ENCODE measurements at regions not wholly inside any gene's neighbourhood (a gene's known extent, or its start where the extent isn't known, plus 50 kb on each side); places are given as distances from the start of the nearest gene placed in this dataset.

- Histone ChIP-seq H3K36me3 (ENCODE audit: insufficient read depth, low read length) (no peaks in the 10 kb centered on the region), H3K4me3 (ENCODE audit: low read length) (no peak overlapping the region), H3K9me3 (ENCODE audit: low read length) (no peaks in the 10 kb centered on the region), H3K27me3 (ENCODE audit: insufficient read depth, low read length, poor library complexity, severe bottlenecking) (no peaks in the 10 kb centered on the region), H3K27ac (ENCODE audit: low read depth, low read length) (no peak overlapping the region), H3K4me1 (ENCODE audit: insufficient read depth, low read length) (no peaks in the 10 kb centered on the region)
- ChIA-PET CTCF (interaction anchor here (1.0 kb wide), 1 partner anchor 20 kb away, joined by 3 read pairs; no protein-coding TSS in a partner anchor), POLR2A (no interaction called here)
- H3K9me3 Mint-ChIP-seq, result no peaks in the 10 kb centered on the region
- no peak for DNase-seq
- H3K4me3 Mint-ChIP-seq, result no peak overlapping the region
- no peaks in the 10 kb centered on the region for H3K36me3 Mint-ChIP-seq
- H3K27me3 Mint-ChIP-seq, result peaks cover 6 to 31% of the 10 kb centered on the region in 2 donors
- no peaks in the 10 kb centered on the region for H3K4me1 Mint-ChIP-seq
- no peak overlapping the region for H3K27ac Mint-ChIP-seq
Observed at GRCh38 chr2:133824869-133825268, 256.6 kb upstream of the NCKAP5 start.

- H3K36me3 Mint-ChIP-seq, result no peaks in the 10 kb centered on the region
- Histone ChIP-seq H3K9me3 (ENCODE audit: low read length) (no peaks in the 10 kb centered on the region), H3K36me3 (ENCODE audit: insufficient read depth, low read length) (no peaks in the 10 kb centered on the region), H3K4me1 (ENCODE audit: insufficient read depth, low read length) (no peaks in the 10 kb centered on the region), H3K27me3 (ENCODE audit: insufficient read depth, low read length, poor library complexity, severe bottlenecking) (no peaks in the 10 kb centered on the region), H3K27ac (ENCODE audit: low read depth, low read length) (no peak overlapping the region), H3K4me3 (ENCODE audit: low read length) (no peak overlapping the region)
- no peak for DNase-seq
- POLR2A ChIA-PET, result no interaction called here
- no peak overlapping the region for H3K4me3 Mint-ChIP-seq
- CTCF ChIA-PET, result interaction anchor here (1.0 kb wide), 1 partner anchor 19 kb away, joined by 3 read pairs; no protein-coding TSS in a partner anchor
- no peaks in the 10 kb centered on the region for H3K9me3 Mint-ChIP-seq
- peak overlapping the region in 1 of 8 donors; percentile 23 for H3K27ac Mint-ChIP-seq
- H3K4me1 Mint-ChIP-seq, result no peaks in the 10 kb centered on the region
- peaks cover 6 to 31% of the 10 kb centered on the region in 2 donors for H3K27me3 Mint-ChIP-seq
Observed at GRCh38 chr2:133825778-133826177, 257.5 kb upstream of the NCKAP5 start.

DNA sequence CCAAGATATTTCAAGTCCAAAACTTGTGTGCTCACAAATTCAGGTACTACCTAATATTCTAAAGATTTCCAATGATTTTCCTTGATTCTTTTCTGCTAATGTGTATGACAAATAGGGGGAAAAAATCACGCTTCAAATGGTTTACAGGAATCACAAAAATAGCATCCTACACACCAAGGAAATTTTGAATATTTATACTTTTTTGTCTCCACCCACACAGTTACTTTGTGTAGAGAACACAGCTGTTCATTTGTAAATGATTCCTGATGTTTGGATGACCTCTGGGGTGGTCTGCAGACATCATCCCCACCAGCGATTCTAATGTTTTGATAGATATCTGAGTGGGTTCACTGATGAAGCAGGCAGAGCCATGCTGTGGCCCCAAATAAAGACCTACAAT lies 260.6 kb upstream of the NCKAP5 start:
- Histone ChIP-seq H3K4me1 (ENCODE audit: insufficient read depth, low read length) (no peaks in the 10 kb centered on the region), H3K9me3 (ENCODE audit: low read length) (no peaks in the 10 kb centered on the region), H3K4me3 (ENCODE audit: low read length) (no peak overlapping the region), H3K27ac (ENCODE audit: low read depth, low read length) (no peak overlapping the region), H3K36me3 (ENCODE audit: insufficient read depth, low read length) (no peaks in the 10 kb centered on the region), H3K27me3 (ENCODE audit: insufficient read depth, low read length, poor library complexity, severe bottlenecking) (no peaks in the 10 kb centered on the region)
- Mint-ChIP-seq H3K27ac (no peak overlapping the region), H3K4me1 (no peaks in the 10 kb centered on the region), H3K27me3 (peaks cover 4 to 41% of the 10 kb centered on the region in 2 donors), H3K36me3 (no peaks in the 10 kb centered on the region), H3K9me3 (peaks cover 0 to 2% (median 0%) of the 10 kb centered on the region in 5 donors), H3K4me3 (no peak overlapping the region)
- POLR2A ChIA-PET, result no interaction called here
- CTCF ChIA-PET, result interaction anchor here (1.2 kb wide), 1 partner anchor 15 kb away, joined by 3 read pairs; no protein-coding TSS in a partner anchor
- no peak for DNase-seq

DNA sequence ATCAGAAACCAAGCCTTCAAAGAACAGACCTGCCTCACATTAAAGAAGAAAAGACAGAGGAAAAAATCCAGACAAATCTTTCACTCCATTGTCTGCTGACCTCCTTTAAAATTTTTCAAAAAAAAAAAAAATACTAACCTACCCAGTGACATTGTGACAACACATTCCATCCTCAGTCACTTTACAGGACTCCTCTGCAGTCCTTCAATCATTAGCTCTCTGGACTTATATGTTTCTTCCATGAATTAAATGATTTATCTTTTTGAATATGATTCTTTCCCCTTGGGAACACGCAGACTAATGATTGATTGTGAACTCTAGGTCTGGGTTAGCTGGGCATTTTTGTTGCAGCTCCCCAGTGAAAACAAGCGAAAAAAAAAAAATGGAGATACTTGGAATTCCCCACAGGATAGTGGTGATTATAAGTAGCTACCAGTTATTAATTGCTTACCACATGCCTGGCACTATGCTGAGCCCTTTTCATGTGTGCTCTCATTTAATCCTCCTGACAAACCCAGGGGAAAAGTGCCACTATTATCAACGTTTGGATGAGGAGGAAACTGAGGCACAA lies 261.3 kb upstream of the NCKAP5 start:
- no peaks in the 10 kb centered on the region for H3K4me1 Mint-ChIP-seq
- no peaks in the 10 kb centered on the region for H3K4me1 ChIP-seq (ENCODE audit: insufficient read depth, low read length)
- ChIA-PET POLR2A (no interaction called here), CTCF (interaction anchor here (1.2 kb wide), 1 partner anchor 15 kb away, joined by 3 read pairs; no protein-coding TSS in a partner anchor)
- no peak overlapping the region for H3K4me3 ChIP-seq (ENCODE audit: low read length)
- no peak for DNase-seq
- no peak overlapping the region for H3K4me3 Mint-ChIP-seq
- no peaks in the 10 kb centered on the region for H3K9me3 ChIP-seq (ENCODE audit: low read length)
- peaks cover 4 to 41% of the 10 kb centered on the region in 2 donors for H3K27me3 Mint-ChIP-seq
- H3K27me3 ChIP-seq (ENCODE audit: insufficient read depth, low read length, poor library complexity, severe bottlenecking), result no peaks in the 10 kb centered on the region
- H3K36me3 ChIP-seq (ENCODE audit: insufficient read depth, low read length), result no peaks in the 10 kb centered on the region
- H3K27ac ChIP-seq (ENCODE audit: low read depth, low read length), result no peak overlapping the region
- no peaks in the 10 kb centered on the region for H3K36me3 Mint-ChIP-seq
- no peak overlapping the region for H3K27ac Mint-ChIP-seq
- peaks cover 0 to 2% (median 0%) of the 10 kb centered on the region in 5 donors for H3K9me3 Mint-ChIP-seq

- no peak overlapping the region for H3K27ac Mint-ChIP-seq
- Histone ChIP-seq H3K27me3 (ENCODE audit: insufficient read depth, low read length, poor library complexity, severe bottlenecking) (no peaks in the 10 kb centered on the region), H3K36me3 (ENCODE audit: insufficient read depth, low read length) (no peaks in the 10 kb centered on the region), H3K27ac (ENCODE audit: low read depth, low read length) (no peak overlapping the region), H3K4me3 (ENCODE audit: low read length) (no peak overlapping the region), H3K9me3 (ENCODE audit: low read length) (no peaks in the 10 kb centered on the region), H3K4me1 (ENCODE audit: insufficient read depth, low read length) (no peaks in the 10 kb centered on the region)
- no peaks in the 10 kb centered on the region for H3K36me3 Mint-ChIP-seq
- ChIA-PET POLR2A (no interaction called here), CTCF (interaction anchor here (4.6 kb wide), 1 partner anchor 11 kb away, joined by 22 read pairs; no protein-coding TSS in a partner anchor)
- no peak for DNase-seq
- H3K4me3 Mint-ChIP-seq, result no peak overlapping the region
- H3K9me3 Mint-ChIP-seq, result peaks cover 0 to 2% (median 0%) of the 10 kb centered on the region in 5 donors
- no peaks in the 10 kb centered on the region for H3K4me1 Mint-ChIP-seq
- H3K27me3 Mint-ChIP-seq, result peaks cover 0 to 16% of the 10 kb centered on the region in 2 donors
Observed at GRCh38 chr2:133833746-133834145, 265.5 kb upstream of the NCKAP5 start.

DNA sequence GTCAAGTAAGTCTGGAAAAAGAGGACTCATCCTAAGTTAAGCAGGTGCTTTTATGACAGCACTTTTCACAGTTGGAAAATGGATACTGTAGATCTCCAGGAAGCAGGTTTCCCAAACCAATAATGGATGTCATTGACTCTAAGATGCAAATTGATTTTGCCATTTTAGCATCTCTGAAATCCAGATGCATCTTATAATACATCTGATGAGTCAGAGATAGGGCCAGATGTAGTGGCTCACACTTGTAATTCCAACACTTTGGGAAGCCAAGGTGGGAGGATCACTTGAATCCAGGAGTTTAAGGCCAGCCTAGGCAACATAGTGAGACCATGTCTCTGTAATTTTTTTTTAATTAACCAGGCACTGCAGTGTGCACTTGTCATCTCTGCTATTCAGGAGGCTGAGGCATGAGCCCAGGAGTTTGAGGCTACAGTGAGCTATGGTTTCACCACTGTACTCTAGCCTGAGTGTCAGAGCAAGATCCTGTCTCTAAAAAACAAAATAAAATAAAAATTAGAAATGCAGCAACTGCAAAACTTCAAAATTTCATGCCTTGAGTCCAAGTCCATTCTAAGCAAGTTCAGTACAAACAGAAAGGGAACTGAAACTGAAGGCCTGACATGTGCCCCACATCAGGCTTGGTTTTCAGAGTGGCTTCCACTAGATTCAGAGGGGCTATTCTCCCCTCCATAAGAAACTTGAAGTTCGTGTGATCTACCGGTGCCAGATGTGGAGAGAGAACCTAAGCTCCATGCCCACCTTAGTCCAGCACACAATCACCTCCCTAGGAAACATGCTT lies 267.8 kb upstream of the NCKAP5 start:
- Mint-ChIP-seq H3K27ac (no peak overlapping the region), H3K9me3 (peaks cover 0 to 2% (median 0%) of the 10 kb centered on the region in 5 donors), H3K4me3 (no peak overlapping the region), H3K36me3 (no peaks in the 10 kb centered on the region), H3K27me3 (peaks cover 0 to 10% of the 10 kb centered on the region in 2 donors), H3K4me1 (no peaks in the 10 kb centered on the region)
- no peaks in the 10 kb centered on the region for H3K36me3 ChIP-seq (ENCODE audit: insufficient read depth, low read length)
- POLR2A ChIA-PET, result no interaction called here
- no peaks in the 10 kb centered on the region for H3K27me3 ChIP-seq (ENCODE audit: insufficient read depth, low read length, poor library complexity, severe bottlenecking)
- H3K4me1 ChIP-seq (ENCODE audit: insufficient read depth, low read length), result no peaks in the 10 kb centered on the region
- H3K4me3 ChIP-seq (ENCODE audit: low read length), result no peak overlapping the region
- no peak for DNase-seq
- no peak overlapping the region for H3K27ac ChIP-seq (ENCODE audit: low read depth, low read length)
- H3K9me3 ChIP-seq (ENCODE audit: low read length), result no peaks in the 10 kb centered on the region
- CTCF ChIA-PET, result interaction anchor here (4.6 kb wide), 1 partner anchor 9 kb away, joined by 22 read pairs; no protein-coding TSS in a partner anchor

DNA sequence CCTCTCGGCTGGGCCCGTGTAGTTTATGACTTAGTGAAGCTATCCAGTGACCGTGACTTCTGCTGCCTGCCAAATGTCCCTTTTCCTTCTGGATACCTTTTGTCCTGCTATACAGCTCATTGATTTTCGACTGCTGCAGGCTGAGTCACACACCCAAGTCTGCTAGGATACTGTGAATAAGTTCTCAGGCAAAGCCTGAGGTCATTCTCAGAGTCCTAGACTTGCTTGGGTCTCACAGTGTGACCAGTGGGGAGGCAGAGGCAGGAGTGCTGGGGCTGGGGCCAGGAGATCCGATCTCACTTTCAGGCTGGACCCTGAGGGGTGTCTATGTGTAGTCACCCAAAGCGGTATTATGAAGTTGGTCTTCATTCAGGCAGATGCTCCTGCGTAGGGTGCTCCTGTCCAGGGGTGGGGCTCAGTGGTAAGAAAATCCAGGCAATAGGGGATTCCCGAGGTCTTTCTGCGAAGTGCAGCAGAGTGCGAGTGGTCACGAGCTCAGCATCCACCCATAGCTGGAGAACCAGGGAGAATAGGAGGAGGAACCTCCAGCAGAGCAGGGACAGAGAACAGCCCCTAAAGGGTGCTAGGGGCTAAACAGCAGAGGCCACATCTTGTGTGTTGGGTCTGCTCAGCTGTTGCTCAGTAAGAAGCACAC lies 268.6 kb upstream of the NCKAP5 start:
- DNase-seq, result no peak
- no peaks in the 10 kb centered on the region for H3K27me3 ChIP-seq (ENCODE audit: insufficient read depth, low read length, poor library complexity, severe bottlenecking)
- H3K4me3 ChIP-seq (ENCODE audit: low read length), result no peak overlapping the region
- H3K36me3 Mint-ChIP-seq, result no peaks in the 10 kb centered on the region
- no peaks in the 10 kb centered on the region for H3K4me1 Mint-ChIP-seq
- CTCF ChIA-PET, result no interaction called here
- peaks cover 0 to 1% (median 0%) of the 10 kb centered on the region in 5 donors for H3K9me3 Mint-ChIP-seq
- no peak overlapping the region for H3K27ac ChIP-seq (ENCODE audit: low read depth, low read length)
- no peak overlapping the region for H3K4me3 Mint-ChIP-seq
- no peaks in the 10 kb centered on the region for H3K36me3 ChIP-seq (ENCODE audit: insufficient read depth, low read length)
- POLR2A ChIA-PET, result no interaction called here
- H3K27me3 Mint-ChIP-seq, result peaks cover 0 to 6% of the 10 kb centered on the region in 2 donors
- H3K4me1 ChIP-seq (ENCODE audit: insufficient read depth, low read length), result no peaks in the 10 kb centered on the region
- H3K27ac Mint-ChIP-seq, result no peak overlapping the region
- no peaks in the 10 kb centered on the region for H3K9me3 ChIP-seq (ENCODE audit: low read length)
